KOPT-K1 (cell line): ENCODE measurements at regions not wholly inside any gene's neighbourhood (a gene's known extent, or its start where the extent isn't known, plus 50 kb on each side); places are given as distances from the start of the nearest gene placed in this dataset.

ENCODE experiments used
- H3K27ac ChIP-seq: fragments of 200-600 bp; sonication (generic); 2 replicates; pipeline ENCODE4 v1.5.1; 2016; ENCODE audit warnings: antibody characterized with exemption, mild to moderate bottlenecking, low read depth, low read length; ENCODE audit not compliant: poor library complexity, severe bottlenecking
- H3K36me3 ChIP-seq: fragments of 200-600 bp; sonication (generic); 2 replicates; pipeline ENCODE4 v1.5.1; 2017; ENCODE audit warnings: antibody characterized with exemption, mild to moderate bottlenecking, low read length, moderate library complexity; ENCODE audit not compliant: insufficient read depth
- H3K9me3 ChIP-seq: fragments of 200-600 bp; sonication (generic); 2 replicates; pipeline ENCODE4 v1.5.1; 2017; ENCODE audit warnings: antibody characterized with exemption, low read length, mild to moderate bottlenecking; ENCODE audit not compliant: insufficient read depth, poor library complexity, severe bottlenecking

- H3K27ac ChIP-seq = no peak overlapping the region
- no peaks in the 10 kb centered on the region for H3K36me3 ChIP-seq
- H3K9me3 ChIP-seq = peaks cover 10% of the 10 kb centered on the region
Measured at GRCh38 chr17:56076980-56077379, 76.3 kb upstream of the ANKFN1 start.

- Histone ChIP-seq H3K9me3 (peaks cover 6% of the 10 kb centered on the region), H3K36me3 (no peaks in the 10 kb centered on the region), H3K27ac (no peak overlapping the region)
Measured at GRCh38 chr17:56083475-56083874, 69.8 kb upstream of the ANKFN1 start.

GRCh38 chr17:56085576-56086267 is 67.6 kb upstream of the ANKFN1 start:
- Histone ChIP-seq H3K9me3 (peaks cover 6% of the 10 kb centered on the region), H3K27ac (no peak overlapping the region), H3K36me3 (no peaks in the 10 kb centered on the region)

GRCh38 chr17:56087199-56087598 is 66.1 kb upstream of the ANKFN1 start:
- H3K36me3 ChIP-seq = no peaks in the 10 kb centered on the region
- peaks cover 6% of the 10 kb centered on the region for H3K9me3 ChIP-seq
- H3K27ac ChIP-seq = no peak overlapping the region

- no peaks in the 10 kb centered on the region for H3K36me3 ChIP-seq
- H3K27ac ChIP-seq = no peak overlapping the region
- no peaks in the 10 kb centered on the region for H3K9me3 ChIP-seq
Measured at GRCh38 chr17:56096026-56096810, 57.1 kb upstream of the ANKFN1 start.

- Histone ChIP-seq H3K36me3 (no peaks in the 10 kb centered on the region), H3K9me3 (no peaks in the 10 kb centered on the region), H3K27ac (no peak overlapping the region)
Measured at GRCh38 chr17:56098746-56099145, 54.5 kb upstream of the ANKFN1 start.

- no peaks in the 10 kb centered on the region for H3K36me3 ChIP-seq
- no peak overlapping the region for H3K27ac ChIP-seq
- no peaks in the 10 kb centered on the region for H3K9me3 ChIP-seq
Measured at GRCh38 chr17:56099649-56100048, 53.6 kb upstream of the ANKFN1 start.
